IPS-NIHi7 (cell line): ENCODE measurements at regions not wholly inside any gene's neighbourhood (a gene's known extent, or its start where the extent isn't known, plus 50 kb on each side); places are given as distances from the start of the nearest gene placed in this dataset.
"Not testable (repeated sequence)": the region's sequence is repeated elsewhere in the genome, so short reads cannot be mapped to it uniquely, and the experiment has no call there.

ENCODE experiments used
- DNase-seq: peaks from one replicate; pipeline ENCODE4 v3.0.0; 2012; ENCODE audit warnings: mixed read lengths; ENCODE audit errors: extremely low spot score

DNA sequence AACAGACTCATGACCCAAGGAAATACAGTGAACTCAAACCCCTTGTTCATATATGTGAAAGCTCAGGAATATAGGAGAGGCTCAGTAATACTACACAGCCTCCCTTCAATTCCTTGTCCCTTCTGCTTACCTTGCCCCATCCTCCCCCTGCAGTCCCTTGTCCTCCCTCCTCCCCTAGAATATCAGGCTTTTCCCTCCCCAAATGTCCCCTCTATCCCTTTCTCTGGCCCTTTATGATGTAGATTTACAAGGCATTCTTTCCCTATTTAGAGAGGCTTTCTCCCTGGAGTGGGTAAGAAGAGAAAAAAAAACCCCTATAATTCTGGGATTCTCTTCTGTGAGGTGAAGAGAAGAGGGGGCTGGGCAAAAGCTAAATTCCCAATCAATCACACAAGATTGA is 64.9 kb upstream of the KBTBD8 start:
- peak; percentile 42 for DNase-seq

DNA sequence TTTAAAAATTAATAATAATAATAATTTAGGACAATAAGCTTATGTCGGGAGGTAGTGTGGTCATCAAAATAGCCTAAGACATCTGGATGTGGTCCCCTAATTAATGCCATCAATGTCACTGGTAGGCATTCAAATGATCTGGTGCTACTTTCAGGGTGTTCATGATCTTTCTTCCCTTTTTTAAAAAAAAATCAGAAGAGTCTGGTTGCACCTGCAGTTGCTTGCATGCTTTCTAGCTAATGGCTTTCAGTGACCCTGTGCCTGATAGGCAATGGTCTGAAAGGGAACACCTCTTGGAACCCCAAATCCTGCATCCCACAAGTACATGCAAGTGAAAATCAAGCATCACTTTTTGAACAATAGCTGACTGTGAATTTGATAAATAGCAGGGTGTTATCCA is 64.1 kb upstream of the KBTBD8 start:
- no peak for DNase-seq

DNA sequence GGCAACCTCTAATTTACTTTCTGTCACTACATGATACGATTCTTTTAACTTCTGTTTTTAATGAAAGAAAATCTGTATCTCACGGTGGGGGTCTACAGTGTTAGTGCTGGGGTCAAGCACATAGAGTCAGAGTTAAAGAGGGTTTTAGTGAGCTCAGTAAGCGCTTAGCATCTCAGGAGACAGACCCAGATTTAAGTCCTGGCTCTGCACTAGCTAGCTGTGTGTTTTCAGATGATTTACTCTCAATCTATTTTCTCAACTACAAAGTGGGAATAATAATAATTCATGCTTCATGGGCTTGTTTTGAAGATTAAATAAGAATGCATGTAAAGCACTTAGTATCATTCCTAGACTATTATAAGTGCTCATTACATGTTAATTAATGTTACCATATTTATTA is 63.4 kb upstream of the KBTBD8 start:
- no peak for DNase-seq

DNA sequence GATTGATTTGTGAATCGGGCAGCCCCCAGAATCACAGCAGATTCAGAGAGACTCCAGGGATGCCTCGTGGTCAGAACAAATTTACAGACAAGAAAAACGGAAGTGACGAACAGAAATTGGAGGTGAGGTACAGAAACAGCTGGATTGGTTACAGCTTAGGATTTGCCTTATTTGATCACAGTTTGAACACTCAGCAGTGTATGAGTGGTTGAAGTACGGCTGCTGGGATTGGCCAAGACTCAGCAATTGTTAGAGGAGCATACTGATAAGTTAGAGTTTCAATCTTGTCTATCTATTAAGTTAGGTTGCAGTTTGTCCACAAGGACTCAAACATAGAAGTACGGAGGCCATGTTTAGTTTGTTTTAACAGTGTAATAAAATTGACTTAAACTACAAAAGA is 61.1 kb upstream of the KBTBD8 start:
- not testable (repeated sequence) for DNase-seq

DNA sequence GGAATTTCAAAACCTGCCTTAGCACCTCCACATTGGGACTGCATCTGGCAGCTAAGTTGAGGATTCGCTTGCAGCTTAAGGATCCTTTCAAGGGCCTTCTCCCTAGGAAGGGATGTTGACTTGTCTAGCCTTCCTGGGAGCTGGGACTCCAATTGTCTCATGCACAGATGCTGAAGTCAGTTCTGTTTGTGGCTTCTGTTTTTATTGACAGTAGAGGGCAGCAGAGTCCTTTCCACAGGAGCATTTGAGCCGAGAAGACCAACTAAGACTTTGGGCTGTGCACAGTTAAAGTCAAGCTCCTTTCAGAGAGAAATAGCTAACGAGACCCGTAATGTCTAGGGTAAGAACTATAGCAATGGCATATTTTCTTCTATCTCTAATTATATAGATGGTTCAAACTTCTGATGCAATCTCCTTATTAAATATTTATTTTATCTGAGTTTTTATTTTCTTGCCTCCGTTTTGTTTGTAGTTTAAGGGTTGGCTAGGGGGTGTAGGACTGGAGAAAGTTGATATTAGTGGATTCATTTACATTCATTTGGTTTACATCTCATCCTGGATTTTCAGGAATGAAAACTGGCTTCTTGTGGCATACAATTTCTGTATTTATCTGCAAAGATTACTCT is 59.7 kb upstream of the KBTBD8 start:
- peak; percentile 69 for DNase-seq

DNA sequence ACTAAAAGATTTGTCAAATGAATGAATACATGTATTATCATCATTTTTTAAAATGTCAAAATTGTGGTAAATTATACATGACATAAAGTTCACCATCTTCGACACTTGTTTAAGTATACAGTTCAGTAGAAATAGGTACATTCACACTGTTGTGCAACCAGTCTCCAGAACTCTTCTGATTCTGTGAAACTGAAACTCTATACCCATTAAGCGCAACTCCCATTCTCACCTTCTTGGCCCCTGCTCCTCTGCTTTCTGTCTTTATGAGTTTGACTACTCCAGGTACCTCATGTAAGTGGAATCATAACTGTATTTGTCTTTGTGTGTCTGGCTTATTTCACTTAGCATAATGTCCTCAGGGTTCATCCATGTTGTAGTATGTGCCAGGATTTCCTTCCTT is 50.1 kb upstream of the KBTBD8 start:
- DNase-seq = no peak
